GM12891 (cell line): ENCODE measurements at regions not wholly inside any gene's neighbourhood (a gene's known extent, or its start where the extent isn't known, plus 50 kb on each side); places are given as distances from the start of the nearest gene placed in this dataset.

Experiments used
- PAX5 ChIP-seq: IDR thresholded peaks from 2 replicates; pipeline ENCODE4 v1.6.1; 2011; ENCODE audit warnings: low read length, moderate library complexity, mild to moderate bottlenecking; ENCODE audit not compliant: insufficient read depth, severe bottlenecking
- POLR2A ChIP-seq: IDR thresholded peaks from 2 replicates; pipeline ENCODE4 v1.6.1; 2011; ENCODE audit warnings: low read depth, low read length, control low read depth
- POLR2AphosphoS5 ChIP-seq: IDR thresholded peaks from 2 replicates; pipeline ENCODE4 v1.6.1; 2011; ENCODE audit warnings: low read depth, low read length, control low read depth
- SPI1 ChIP-seq: IDR thresholded peaks from 2 replicates; pipeline ENCODE4 v1.6.1; 2011; ENCODE audit warnings: low read depth, low read length, control low read depth
- TAF1 ChIP-seq: IDR thresholded peaks from 2 replicates; pipeline ENCODE4 v1.6.1; 2011; ENCODE audit warnings: low read depth, low read length, control low read depth

GRCh38 chrX:39242187-39242586 lies 440.9 kb downstream of the MID1IP1 start:
- TF ChIP-seq POLR2A = no peak
- no peak for TF ChIP-seq POLR2AphosphoS5
- no peak for TF ChIP-seq TAF1
- no peak for TF ChIP-seq PAX5
- TF ChIP-seq SPI1 = no peak
